Fibroblast of lung (primary cell): ENCODE measurements at regions not wholly inside any gene's neighbourhood (a gene's known extent, or its start where the extent isn't known, plus 50 kb on each side); places are given as distances from the start of the nearest gene placed in this dataset.

Source experiments
- EZH2 ChIP-seq: IDR thresholded peaks from 2 replicates; pipeline ENCODE4 v1.5.1; 2012; ENCODE audit warnings: low read length, control low read depth, mild to moderate bottlenecking; ENCODE audit errors: missing control alignments
- TF ChIP-seq, protein P1 (sequence below), 2 donors: IDR thresholded peaks in 1 of 2; conservative IDR thresholded peaks in 1 of 2; 1 replicate in 1 of 2; 2 replicates in 1 of 2; pipeline ENCODE4 v1.5.1; 2011 to 2012; ENCODE audit warnings: low read length in 2 of 2, control low read depth in 1 of 2, inconsistent platforms in 1 of 2, low read depth in 1 of 2, mild to moderate bottlenecking in 1 of 2

GRCh38 chr6:97865612-97866011, 582.6 kb upstream of the MMS22L start:
- no peak for TF ChIP-seq EZH2
- TF ChIP-seq, protein P1, sequence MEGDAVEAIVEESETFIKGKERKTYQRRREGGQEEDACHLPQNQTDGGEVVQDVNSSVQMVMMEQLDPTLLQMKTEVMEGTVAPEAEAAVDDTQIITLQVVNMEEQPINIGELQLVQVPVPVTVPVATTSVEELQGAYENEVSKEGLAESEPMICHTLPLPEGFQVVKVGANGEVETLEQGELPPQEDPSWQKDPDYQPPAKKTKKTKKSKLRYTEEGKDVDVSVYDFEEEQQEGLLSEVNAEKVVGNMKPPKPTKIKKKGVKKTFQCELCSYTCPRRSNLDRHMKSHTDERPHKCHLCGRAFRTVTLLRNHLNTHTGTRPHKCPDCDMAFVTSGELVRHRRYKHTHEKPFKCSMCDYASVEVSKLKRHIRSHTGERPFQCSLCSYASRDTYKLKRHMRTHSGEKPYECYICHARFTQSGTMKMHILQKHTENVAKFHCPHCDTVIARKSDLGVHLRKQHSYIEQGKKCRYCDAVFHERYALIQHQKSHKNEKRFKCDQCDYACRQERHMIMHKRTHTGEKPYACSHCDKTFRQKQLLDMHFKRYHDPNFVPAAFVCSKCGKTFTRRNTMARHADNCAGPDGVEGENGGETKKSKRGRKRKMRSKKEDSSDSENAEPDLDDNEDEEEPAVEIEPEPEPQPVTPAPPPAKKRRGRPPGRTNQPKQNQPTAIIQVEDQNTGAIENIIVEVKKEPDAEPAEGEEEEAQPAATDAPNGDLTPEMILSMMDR (conservative IDR thresholded peaks at IDR 0.05 in 1 of 2, IDR thresholded peaks at IDR 0.05 in 1 of 2; ENCODE audit: low read depth in 1 of 2, low read length in 2 of 2): no peak
